Smooth muscle cell (in vitro differentiated cells): ENCODE measurements at regions not wholly inside any gene's neighbourhood (a gene's known extent, or its start where the extent isn't known, plus 50 kb on each side); places are given as distances from the start of the nearest gene placed in this dataset.

Experiments
- DNase-seq: peaks from one replicate; lab custom pipeline; 2025; ENCODE audit not compliant: unreplicated experiment; lab: John Stamatoyannopoulos, UW
- H2AFZ ChIP-seq: fragments of 200-600 bp; sonication (generic); 2 replicates; pipeline ENCODE4 v1.6.0; 2016; ENCODE audit warnings: antibody characterized with exemption, low read depth, mild to moderate bottlenecking
- H3F3A ChIP-seq: fragments of 200-600 bp; sonication (generic); 2 replicates; pipeline ENCODE4 v1.6.0; 2017; ENCODE audit warnings: antibody characterized with exemption, low read depth
- H3K27ac ChIP-seq: fragments of 200-600 bp; sonication (generic); 2 replicates; pipeline ENCODE4 v1.5.1; 2016; ENCODE audit warnings: low read depth, mild to moderate bottlenecking
- H3K27me3 ChIP-seq: fragments of 200-600 bp; sonication (generic); 2 replicates; pipeline ENCODE4 v1.6.1; 2016; ENCODE audit warnings: low read depth, mild to moderate bottlenecking
- H3K36me3 ChIP-seq: fragments of 200-600 bp; sonication (generic); 2 replicates; pipeline ENCODE4 v1.5.1; 2016; ENCODE audit warnings: low read depth
- H3K4me1 ChIP-seq: fragments of 200-600 bp; sonication (generic); 2 replicates; pipeline ENCODE4 v1.5.1; 2016; ENCODE audit warnings: low read depth
- H3K4me2 ChIP-seq: fragments of 200-600 bp; sonication (generic); 2 replicates; pipeline ENCODE4 v1.6.0; 2016; ENCODE audit warnings: mild to moderate bottlenecking
- H3K4me3 ChIP-seq: fragments of 200-600 bp; sonication (generic); 2 replicates; pipeline ENCODE4 v1.5.1; 2016; ENCODE audit warnings: mild to moderate bottlenecking
- H3K79me2 ChIP-seq: fragments of 200-600 bp; sonication (generic); 2 replicates; pipeline ENCODE4 v1.6.0; 2016; ENCODE audit warnings: low read depth, mild to moderate bottlenecking
- H3K9ac ChIP-seq: fragments of 200-600 bp; sonication (generic); 2 replicates; pipeline ENCODE4 v1.6.0; 2016; ENCODE audit warnings: low read depth
- H3K9me3 ChIP-seq: fragments of 200-600 bp; sonication (generic); replicated peaks from 2 replicates; pipeline ENCODE4 v1.5.1; 2016; ENCODE audit warnings: low read depth
- H4K20me1 ChIP-seq: fragments of 200-600 bp; sonication (generic); 2 replicates; pipeline ENCODE4 v1.6.0; 2016; ENCODE audit warnings: low read depth
- WGBS: methylation state at CpG from one replicate; pipeline ENCODE4 v1.1.7; 2016; ENCODE audit warnings: low lambda C conversion rate; 5-methylcytosine and 5-hydroxymethylcytosine counted together
- TF ChIP-seq, protein P1 (sequence below): fragments of 200-600 bp; sonication (generic); IDR thresholded peaks from 2 replicates; pipeline ENCODE4 v1.5.1; 2017; ENCODE audit warnings: borderline replicate concordance, mild to moderate bottlenecking, antibody characterized with exemption; ENCODE audit not compliant: insufficient read depth, poor library complexity, severe bottlenecking

DNA sequence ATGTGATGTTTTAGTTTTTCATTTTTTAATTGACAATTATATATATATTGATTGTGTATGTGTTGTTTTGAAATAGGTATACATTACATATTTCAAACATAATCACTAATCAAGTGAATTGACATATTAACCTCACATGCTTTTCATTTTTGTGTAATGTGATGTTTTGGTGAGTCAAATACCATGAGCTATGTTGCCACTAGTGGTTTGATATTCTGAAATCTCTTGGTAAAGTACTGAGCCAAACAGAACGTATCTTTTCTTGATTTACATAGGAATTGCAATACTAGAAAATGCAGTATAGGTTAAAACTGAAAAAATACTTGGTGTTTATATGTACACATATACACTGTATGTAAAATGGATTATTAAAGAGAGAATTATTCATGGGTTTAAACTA is 65.2 kb upstream of the SIAH1 start:
- no peaks in the 10 kb centered on the region for H3K9me3 ChIP-seq
- H3K9ac ChIP-seq, result no peak overlapping the region
- no peak overlapping the region for H3K27ac ChIP-seq
- no peaks in the 10 kb centered on the region for H3F3A ChIP-seq
- no peak overlapping the region for H2AFZ ChIP-seq
- H4K20me1 ChIP-seq, result no peaks in the 10 kb centered on the region
- H3K4me2 ChIP-seq, result no peak overlapping the region
- 90% methylated on average over 1 of the region's 1 CpG for WGBS
- H3K79me2 ChIP-seq, result no peaks in the 10 kb centered on the region
- H3K4me1 ChIP-seq, result no peaks in the 10 kb centered on the region
- peaks cover 35% of the 10 kb centered on the region for H3K27me3 ChIP-seq
- H3K36me3 ChIP-seq, result no peaks in the 10 kb centered on the region
- DNase-seq, result no peak
- no peak overlapping the region for H3K4me3 ChIP-seq
- TF ChIP-seq, protein P1, sequence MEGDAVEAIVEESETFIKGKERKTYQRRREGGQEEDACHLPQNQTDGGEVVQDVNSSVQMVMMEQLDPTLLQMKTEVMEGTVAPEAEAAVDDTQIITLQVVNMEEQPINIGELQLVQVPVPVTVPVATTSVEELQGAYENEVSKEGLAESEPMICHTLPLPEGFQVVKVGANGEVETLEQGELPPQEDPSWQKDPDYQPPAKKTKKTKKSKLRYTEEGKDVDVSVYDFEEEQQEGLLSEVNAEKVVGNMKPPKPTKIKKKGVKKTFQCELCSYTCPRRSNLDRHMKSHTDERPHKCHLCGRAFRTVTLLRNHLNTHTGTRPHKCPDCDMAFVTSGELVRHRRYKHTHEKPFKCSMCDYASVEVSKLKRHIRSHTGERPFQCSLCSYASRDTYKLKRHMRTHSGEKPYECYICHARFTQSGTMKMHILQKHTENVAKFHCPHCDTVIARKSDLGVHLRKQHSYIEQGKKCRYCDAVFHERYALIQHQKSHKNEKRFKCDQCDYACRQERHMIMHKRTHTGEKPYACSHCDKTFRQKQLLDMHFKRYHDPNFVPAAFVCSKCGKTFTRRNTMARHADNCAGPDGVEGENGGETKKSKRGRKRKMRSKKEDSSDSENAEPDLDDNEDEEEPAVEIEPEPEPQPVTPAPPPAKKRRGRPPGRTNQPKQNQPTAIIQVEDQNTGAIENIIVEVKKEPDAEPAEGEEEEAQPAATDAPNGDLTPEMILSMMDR, result no peak

DNA sequence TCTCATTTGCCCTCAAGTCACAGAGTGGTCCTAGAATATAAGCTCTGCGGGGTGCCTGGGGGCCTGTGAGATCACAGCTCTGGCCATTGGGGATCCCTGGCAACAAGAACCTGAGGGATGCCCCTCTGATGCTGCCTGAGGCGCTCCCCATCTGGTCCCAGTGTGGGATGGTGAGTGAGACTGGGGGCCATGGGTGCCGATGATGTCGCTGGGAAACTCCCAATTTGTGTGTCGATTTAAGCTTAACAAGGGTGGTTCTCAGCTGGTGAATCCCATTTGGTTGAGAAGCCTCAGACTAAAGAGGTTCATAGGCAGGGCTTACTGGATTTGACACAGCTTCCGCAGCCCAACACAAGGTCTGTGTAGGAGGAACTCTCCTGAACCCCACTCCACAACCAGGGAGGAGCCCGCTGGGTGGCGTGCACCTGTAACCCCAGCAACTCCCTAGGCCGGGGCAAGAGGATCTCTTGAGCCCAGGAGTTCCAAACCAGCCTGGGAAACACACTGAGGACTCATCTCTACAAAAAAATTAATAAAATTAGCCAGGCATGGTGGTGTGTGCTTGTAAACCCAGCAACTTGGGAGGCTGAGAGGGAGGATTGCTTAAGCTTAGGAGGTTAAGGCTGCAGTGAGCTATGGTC is 63.7 kb upstream of the SIAH1 start:
- H3K4me1 ChIP-seq, result no peaks in the 10 kb centered on the region
- H3K4me2 ChIP-seq, result no peak overlapping the region
- peaks cover 21% of the 10 kb centered on the region for H3K27me3 ChIP-seq
- H3K9me3 ChIP-seq, result no peaks in the 10 kb centered on the region
- H3K27ac ChIP-seq, result no peak overlapping the region
- no peak for DNase-seq
- H2AFZ ChIP-seq, result no peak overlapping the region
- 95% methylated on average over 9 of the region's 9 CpGs for WGBS
- TF ChIP-seq, protein P1, result no peak
- no peak overlapping the region for H3K4me3 ChIP-seq
- no peaks in the 10 kb centered on the region for H3K79me2 ChIP-seq
- H3F3A ChIP-seq, result no peaks in the 10 kb centered on the region
- no peaks in the 10 kb centered on the region for H4K20me1 ChIP-seq
- no peaks in the 10 kb centered on the region for H3K36me3 ChIP-seq
- H3K9ac ChIP-seq, result no peak overlapping the region

DNA sequence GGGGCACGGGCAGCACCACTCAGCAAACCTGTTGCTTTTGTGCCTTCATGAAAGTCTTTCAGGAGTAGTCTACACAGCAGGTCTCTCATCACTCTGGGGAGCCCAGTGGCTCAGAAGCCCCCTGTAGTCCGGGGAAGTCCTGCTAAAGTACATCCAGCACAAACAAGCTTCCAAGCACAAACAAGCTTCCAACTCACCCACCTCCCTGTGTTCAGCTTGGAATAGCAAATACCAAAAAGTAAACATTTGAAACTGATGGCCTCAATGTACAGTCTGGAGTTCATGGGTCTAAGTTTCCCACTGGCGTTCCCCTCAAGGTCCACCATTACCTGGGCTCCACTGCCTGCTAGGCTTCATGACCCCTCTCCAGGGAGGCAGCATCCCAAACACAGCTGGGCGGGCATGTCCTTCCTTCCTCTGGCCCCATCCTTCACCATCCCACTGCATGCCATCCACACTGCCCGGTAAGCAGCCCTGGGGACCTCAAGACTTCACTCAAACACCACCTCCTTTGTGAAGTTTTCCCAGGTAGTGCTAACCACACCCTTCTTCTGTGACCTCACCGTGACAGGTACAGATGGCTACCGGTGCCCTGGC is 62.8 kb upstream of the SIAH1 start:
- Histone ChIP-seq H2AFZ (no peak overlapping the region), H4K20me1 (no peaks in the 10 kb centered on the region), H3K4me3 (no peak overlapping the region), H3K4me2 (no peak overlapping the region), H3K9ac (no peak overlapping the region), H3K9me3 (no peaks in the 10 kb centered on the region), H3K79me2 (no peaks in the 10 kb centered on the region), H3F3A (no peaks in the 10 kb centered on the region), H3K27me3 (peaks cover 12% of the 10 kb centered on the region), H3K4me1 (no peaks in the 10 kb centered on the region), H3K36me3 (no peaks in the 10 kb centered on the region), H3K27ac (no peak overlapping the region)
- TF ChIP-seq, protein P1, result no peak
- WGBS, result 94% methylated on average over 7 of the region's 7 CpGs
- no peak for DNase-seq

DNA sequence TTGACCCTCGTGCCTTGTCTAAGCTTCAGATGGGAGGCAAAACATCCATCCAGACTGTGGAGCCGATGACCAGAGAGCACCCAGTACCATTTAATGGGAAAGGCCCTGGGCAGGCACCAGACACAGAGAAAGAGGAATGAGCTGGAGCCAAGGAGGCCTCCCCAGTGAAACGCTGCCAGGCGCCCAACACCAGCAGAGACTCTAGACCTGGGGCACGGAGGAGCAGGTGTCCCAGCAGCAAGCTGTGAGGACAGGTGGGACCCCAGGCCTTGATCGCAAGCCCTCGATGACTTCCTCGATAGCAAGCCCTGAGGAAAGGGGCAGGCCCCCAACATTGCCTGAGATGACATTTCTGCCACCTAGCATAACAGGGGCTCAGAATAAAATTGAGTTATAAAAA is 62.2 kb upstream of the SIAH1 start:
- no peak overlapping the region for H3K4me3 ChIP-seq
- H3K9ac ChIP-seq, result no peak overlapping the region
- no peaks in the 10 kb centered on the region for H3K79me2 ChIP-seq
- no peaks in the 10 kb centered on the region for H3F3A ChIP-seq
- no peak overlapping the region for H3K27ac ChIP-seq
- no peaks in the 10 kb centered on the region for H3K9me3 ChIP-seq
- H2AFZ ChIP-seq, result no peak overlapping the region
- no peak for DNase-seq
- H3K4me1 ChIP-seq, result no peaks in the 10 kb centered on the region
- H3K36me3 ChIP-seq, result no peaks in the 10 kb centered on the region
- H3K4me2 ChIP-seq, result no peak overlapping the region
- H4K20me1 ChIP-seq, result no peaks in the 10 kb centered on the region
- H3K27me3 ChIP-seq, result peaks cover 6% of the 10 kb centered on the region
- 93% methylated on average over 8 of the region's 8 CpGs for WGBS
- TF ChIP-seq, protein P1, result no peak
